VCaP (cell line): ENCODE measurements at regions not wholly inside any gene's neighbourhood (a gene's known extent, or its start where the extent isn't known, plus 50 kb on each side); places are given as distances from the start of the nearest gene placed in this dataset.
"Not testable (repeated sequence)": the region's sequence is repeated elsewhere in the genome, so short reads cannot be mapped to it uniquely, and the experiment has no call there.

Experiments
- H3K27ac ChIP-seq: fragments of 450-650 bp; 2 replicates; pipeline ENCODE4 v1.5.1; 2017
- CTCF ChIP-seq: fragments of 450-650 bp; conservative IDR thresholded peaks from 2 replicates; pipeline ENCODE4 v1.5.1; 2017; ENCODE audit warnings: mild to moderate bottlenecking, moderate library complexity

GRCh38 chr1:70826428-70826827 is 221.2 kb downstream of the PTGER3 start:
- TF ChIP-seq CTCF = no peak
- no peak overlapping the region for H3K27ac ChIP-seq

- H3K27ac ChIP-seq = no peak overlapping the region
- TF ChIP-seq CTCF = no peak
Observed at GRCh38 chr1:70827030-70827429, 220.6 kb downstream of the PTGER3 start.

GRCh38 chr1:70828177-70828576 is 219.4 kb downstream of the PTGER3 start:
- no peak overlapping the region for H3K27ac ChIP-seq
- TF ChIP-seq CTCF = no peak

- H3K27ac ChIP-seq = not testable (repeated sequence)
Observed at GRCh38 chr1:70834365-70834764, 213.3 kb downstream of the PTGER3 start.

GRCh38 chr1:70836456-70836855 is 211.2 kb downstream of the PTGER3 start:
- no peak overlapping the region for H3K27ac ChIP-seq
- no peak for TF ChIP-seq CTCF

GRCh38 chr1:70840260-70840953 is 207.2 kb downstream of the PTGER3 start:
- H3K27ac ChIP-seq = no peak overlapping the region
- TF ChIP-seq CTCF = no peak

- no peak overlapping the region for H3K27ac ChIP-seq
- no peak for TF ChIP-seq CTCF
Observed at GRCh38 chr1:70842562-70842961, 205.1 kb downstream of the PTGER3 start.

GRCh38 chr1:70843452-70843851 is 204.2 kb downstream of the PTGER3 start:
- no peak overlapping the region for H3K27ac ChIP-seq
- no peak for TF ChIP-seq CTCF
